ENCODE measurements at regions not wholly inside any gene's neighbourhood (a gene's known extent, or its start where the extent isn't known, plus 50 kb on each side); places are given as distances from the start of the nearest gene placed in this dataset.

DNA sequence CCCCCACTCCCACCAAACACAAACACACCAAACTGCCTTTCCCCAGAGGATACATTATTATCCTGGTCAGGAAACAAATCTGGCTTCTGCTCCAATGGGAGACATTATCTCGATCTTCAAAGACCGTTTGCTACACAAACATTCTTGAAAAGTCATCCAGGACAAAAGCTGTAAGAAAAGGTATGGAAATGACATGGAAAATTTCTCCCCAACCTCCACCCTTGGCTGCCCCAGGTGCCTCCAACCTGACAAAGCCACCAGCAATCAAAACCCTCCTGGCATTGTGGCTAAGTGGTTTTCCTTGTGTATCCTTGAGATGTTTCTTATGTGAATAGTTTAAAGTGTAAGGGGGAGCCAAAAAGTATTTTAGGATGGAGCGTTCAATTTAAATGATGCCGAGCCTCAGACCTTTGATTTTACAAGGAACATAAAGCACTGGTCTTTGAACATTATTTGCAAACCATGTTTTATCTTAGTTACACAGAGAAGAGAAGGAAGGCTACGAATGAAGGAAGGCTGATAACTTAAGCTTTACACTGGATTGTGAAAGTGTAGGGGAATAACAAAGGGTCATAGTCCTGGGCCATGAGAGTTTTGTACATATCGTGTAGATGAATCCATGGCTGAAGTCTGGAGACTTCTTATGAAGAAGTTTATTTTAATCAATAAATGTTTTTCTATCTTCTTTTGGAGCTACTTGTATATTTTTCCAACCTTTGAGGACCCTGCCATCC lies 418.9 kb upstream of the TMTC1 start:
- no peak overlapping the region for H3K9ac ChIP-seq (ENCODE audit: control insufficient read depth, extremely low read depth, insufficient read depth, low read length)
- peaks cover 23% of the 10 kb centered on the region for H3K27me3 ChIP-seq (ENCODE audit: control insufficient read depth, extremely low read depth, insufficient read depth, low read length)
- H2AFZ ChIP-seq (ENCODE audit: control insufficient read depth, low read length), result no peak overlapping the region
- no peak overlapping the region for H3K4me3 ChIP-seq (ENCODE audit: control insufficient read depth in 2 of 3, extremely low read depth in 1 of 3, insufficient read depth in 2 of 3, low read depth in 1 of 3, low read length in 3 of 3)
- no peak for FAIRE-seq
- no peak overlapping the region for H3K27ac ChIP-seq (ENCODE audit: control insufficient read depth, insufficient read depth, low read length)
- H3K79me2 ChIP-seq (ENCODE audit: control insufficient read depth, insufficient read depth, low read length), result no peaks in the 10 kb centered on the region
- no peaks in the 10 kb centered on the region for H3K4me1 ChIP-seq (ENCODE audit: control insufficient read depth, extremely low read depth, insufficient read depth, low read length)
- no peak overlapping the region for H3K4me2 ChIP-seq (ENCODE audit: control insufficient read depth, extremely low read depth, insufficient read depth, low read depth, low read length)
- dilution Hi-C loops (cut with MboI; ENCODE audit: extremely low pct_ligation_motif_present, low sequenced_read_pairs), result no loop called here
- H3K9me3 ChIP-seq (ENCODE audit: control insufficient read depth, low read depth, low read length), result no peaks in the 10 kb centered on the region
- DNase-seq (ENCODE audit: low read depth, low spot score), result no peak
- no peaks in the 10 kb centered on the region for H4K20me1 ChIP-seq (ENCODE audit: control insufficient read depth, extremely low read depth, insufficient read depth, low read length)
- no peaks in the 10 kb centered on the region for H3K36me3 ChIP-seq (ENCODE audit: control insufficient read depth in 2 of 2, extremely low read depth in 1 of 2, insufficient read depth in 2 of 2, low read length in 2 of 2)
- H3K9me1 ChIP-seq (ENCODE audit: control insufficient read depth, extremely low read depth, insufficient read depth, low read length), result no peaks in the 10 kb centered on the region
- TF ChIP-seq, protein P1, sequence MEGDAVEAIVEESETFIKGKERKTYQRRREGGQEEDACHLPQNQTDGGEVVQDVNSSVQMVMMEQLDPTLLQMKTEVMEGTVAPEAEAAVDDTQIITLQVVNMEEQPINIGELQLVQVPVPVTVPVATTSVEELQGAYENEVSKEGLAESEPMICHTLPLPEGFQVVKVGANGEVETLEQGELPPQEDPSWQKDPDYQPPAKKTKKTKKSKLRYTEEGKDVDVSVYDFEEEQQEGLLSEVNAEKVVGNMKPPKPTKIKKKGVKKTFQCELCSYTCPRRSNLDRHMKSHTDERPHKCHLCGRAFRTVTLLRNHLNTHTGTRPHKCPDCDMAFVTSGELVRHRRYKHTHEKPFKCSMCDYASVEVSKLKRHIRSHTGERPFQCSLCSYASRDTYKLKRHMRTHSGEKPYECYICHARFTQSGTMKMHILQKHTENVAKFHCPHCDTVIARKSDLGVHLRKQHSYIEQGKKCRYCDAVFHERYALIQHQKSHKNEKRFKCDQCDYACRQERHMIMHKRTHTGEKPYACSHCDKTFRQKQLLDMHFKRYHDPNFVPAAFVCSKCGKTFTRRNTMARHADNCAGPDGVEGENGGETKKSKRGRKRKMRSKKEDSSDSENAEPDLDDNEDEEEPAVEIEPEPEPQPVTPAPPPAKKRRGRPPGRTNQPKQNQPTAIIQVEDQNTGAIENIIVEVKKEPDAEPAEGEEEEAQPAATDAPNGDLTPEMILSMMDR (optimal IDR thresholded peaks at IDR 0.05 in 1 of 3, IDR thresholded peaks at IDR 0.05 in 1 of 3, conservative IDR thresholded peaks at IDR 0.05 in 1 of 3; ENCODE audit: extremely low read depth in 1 of 3, insufficient read depth in 2 of 3, low read length in 3 of 3), result no peak
- TF ChIP-seq EZH2 (IDR thresholded peaks at IDR 0.05; ENCODE audit: low read length), result no peak

DNA sequence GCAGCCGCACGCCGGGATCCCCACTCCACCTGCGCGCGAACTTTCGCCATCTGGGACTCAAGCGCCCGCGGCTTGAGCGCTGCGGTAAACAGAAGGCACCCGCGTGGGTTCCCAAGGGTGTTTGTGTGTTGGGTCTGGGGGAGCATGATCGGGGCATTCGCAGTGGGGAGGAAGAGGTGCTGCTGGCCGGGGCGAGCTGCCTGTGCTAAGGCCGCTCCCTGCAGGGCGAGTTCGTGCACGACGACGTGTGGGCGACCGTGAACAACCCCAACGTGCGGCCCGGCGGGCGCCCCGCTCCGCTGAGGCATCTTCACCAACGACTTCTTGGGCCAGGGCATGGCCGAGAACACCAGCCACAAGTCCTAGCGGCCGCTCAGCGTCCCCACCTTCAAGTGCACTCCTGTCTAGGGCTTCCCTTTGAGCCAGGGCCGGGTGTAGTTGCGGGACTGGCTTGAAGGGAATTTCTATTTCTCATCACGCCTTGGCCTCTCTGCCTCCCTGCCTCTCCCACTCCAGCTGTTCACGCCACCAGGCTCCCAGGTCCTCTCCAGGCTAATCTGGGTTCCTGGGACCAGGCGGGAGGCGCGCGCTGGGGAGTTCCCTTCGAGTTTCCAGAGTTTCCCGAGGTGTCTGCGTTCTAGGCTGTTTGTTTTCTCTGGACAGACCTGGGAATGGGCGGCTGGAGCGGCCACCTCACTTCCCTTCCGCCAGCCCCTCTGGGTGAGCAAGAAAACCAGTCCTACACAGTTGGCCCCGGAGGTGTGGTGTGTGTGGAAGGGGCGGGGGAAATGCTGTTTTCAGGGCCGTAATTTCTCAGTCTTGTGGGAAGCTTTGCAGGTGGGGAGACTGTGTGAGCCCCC lies 417.8 kb upstream of the TMTC1 start:
- H3K27me3 ChIP-seq (ENCODE audit: control insufficient read depth, extremely low read depth, insufficient read depth, low read length), result peaks cover 23% of the 10 kb centered on the region
- no peak overlapping the region for H3K27ac ChIP-seq (ENCODE audit: control insufficient read depth, insufficient read depth, low read length)
- no peaks in the 10 kb centered on the region for H4K20me1 ChIP-seq (ENCODE audit: control insufficient read depth, extremely low read depth, insufficient read depth, low read length)
- H3K79me2 ChIP-seq (ENCODE audit: control insufficient read depth, insufficient read depth, low read length), result no peaks in the 10 kb centered on the region
- no peaks in the 10 kb centered on the region for H3K36me3 ChIP-seq (ENCODE audit: control insufficient read depth in 2 of 2, extremely low read depth in 1 of 2, insufficient read depth in 2 of 2, low read length in 2 of 2)
- H3K4me1 ChIP-seq (ENCODE audit: control insufficient read depth, extremely low read depth, insufficient read depth, low read length), result no peaks in the 10 kb centered on the region
- no peak for FAIRE-seq
- DNase-seq (ENCODE audit: low read depth, low spot score), result no peak
- H3K4me2 ChIP-seq (ENCODE audit: control insufficient read depth, extremely low read depth, insufficient read depth, low read depth, low read length), result no peak overlapping the region
- no peaks in the 10 kb centered on the region for H3K9me1 ChIP-seq (ENCODE audit: control insufficient read depth, extremely low read depth, insufficient read depth, low read length)
- no peak overlapping the region for H3K9ac ChIP-seq (ENCODE audit: control insufficient read depth, extremely low read depth, insufficient read depth, low read length)
- TF ChIP-seq, protein P1 (optimal IDR thresholded peaks at IDR 0.05 in 1 of 3, IDR thresholded peaks at IDR 0.05 in 1 of 3, conservative IDR thresholded peaks at IDR 0.05 in 1 of 3; ENCODE audit: extremely low read depth in 1 of 3, insufficient read depth in 2 of 3, low read length in 3 of 3), result peak in 1 of 3 experiments; percentile 20
- peak; percentile 26 for TF ChIP-seq EZH2 (IDR thresholded peaks at IDR 0.05; ENCODE audit: low read length)
- H3K9me3 ChIP-seq (ENCODE audit: control insufficient read depth, low read depth, low read length), result no peaks in the 10 kb centered on the region
- H3K4me3 ChIP-seq (ENCODE audit: control insufficient read depth in 2 of 3, extremely low read depth in 1 of 3, insufficient read depth in 2 of 3, low read depth in 1 of 3, low read length in 3 of 3), result no peak overlapping the region
- no peak overlapping the region for H2AFZ ChIP-seq (ENCODE audit: control insufficient read depth, low read length)
- dilution Hi-C loops (cut with MboI; ENCODE audit: extremely low pct_ligation_motif_present, low sequenced_read_pairs), result no loop called here

Measured in keratinocyte (primary cell).